ENCODE measurements at regions not wholly inside any gene's neighbourhood (a gene's known extent, or its start where the extent isn't known, plus 50 kb on each side); places are given as distances from the start of the nearest gene placed in this dataset.

DNA sequence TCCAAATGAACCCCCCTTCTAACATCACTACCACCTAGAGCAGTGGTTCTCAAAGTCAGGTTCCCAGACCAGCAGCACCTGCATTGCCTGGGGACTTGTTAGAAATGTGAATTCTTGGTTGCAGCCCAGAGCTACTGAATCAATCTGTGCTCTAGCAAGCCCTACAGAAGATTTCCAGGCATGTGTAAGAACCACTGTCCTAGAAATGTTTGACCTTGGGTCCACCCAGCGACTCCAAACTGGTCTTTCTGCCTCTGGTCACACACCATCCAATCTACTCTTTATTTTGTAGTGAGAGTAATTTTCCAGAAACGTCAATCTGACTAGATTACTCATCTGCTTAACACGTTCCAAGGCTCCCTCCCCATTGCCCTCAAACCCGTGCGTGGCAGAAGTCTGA lies 169.9 kb downstream of the HAPSTR1 start:
- no peak overlapping the region for H3K27ac ChIP-seq
- TF ChIP-seq, protein P1, sequence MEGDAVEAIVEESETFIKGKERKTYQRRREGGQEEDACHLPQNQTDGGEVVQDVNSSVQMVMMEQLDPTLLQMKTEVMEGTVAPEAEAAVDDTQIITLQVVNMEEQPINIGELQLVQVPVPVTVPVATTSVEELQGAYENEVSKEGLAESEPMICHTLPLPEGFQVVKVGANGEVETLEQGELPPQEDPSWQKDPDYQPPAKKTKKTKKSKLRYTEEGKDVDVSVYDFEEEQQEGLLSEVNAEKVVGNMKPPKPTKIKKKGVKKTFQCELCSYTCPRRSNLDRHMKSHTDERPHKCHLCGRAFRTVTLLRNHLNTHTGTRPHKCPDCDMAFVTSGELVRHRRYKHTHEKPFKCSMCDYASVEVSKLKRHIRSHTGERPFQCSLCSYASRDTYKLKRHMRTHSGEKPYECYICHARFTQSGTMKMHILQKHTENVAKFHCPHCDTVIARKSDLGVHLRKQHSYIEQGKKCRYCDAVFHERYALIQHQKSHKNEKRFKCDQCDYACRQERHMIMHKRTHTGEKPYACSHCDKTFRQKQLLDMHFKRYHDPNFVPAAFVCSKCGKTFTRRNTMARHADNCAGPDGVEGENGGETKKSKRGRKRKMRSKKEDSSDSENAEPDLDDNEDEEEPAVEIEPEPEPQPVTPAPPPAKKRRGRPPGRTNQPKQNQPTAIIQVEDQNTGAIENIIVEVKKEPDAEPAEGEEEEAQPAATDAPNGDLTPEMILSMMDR (conservative IDR thresholded peaks at IDR 0.05; ENCODE audit: low read depth) = no peak
- CTCF ChIA-PET = no interaction called here
- DNase-seq (ENCODE audit: low spot score) = no peak
- POLR2A ChIA-PET (ENCODE audit: low non-redundant PET) = no interaction called here

DNA sequence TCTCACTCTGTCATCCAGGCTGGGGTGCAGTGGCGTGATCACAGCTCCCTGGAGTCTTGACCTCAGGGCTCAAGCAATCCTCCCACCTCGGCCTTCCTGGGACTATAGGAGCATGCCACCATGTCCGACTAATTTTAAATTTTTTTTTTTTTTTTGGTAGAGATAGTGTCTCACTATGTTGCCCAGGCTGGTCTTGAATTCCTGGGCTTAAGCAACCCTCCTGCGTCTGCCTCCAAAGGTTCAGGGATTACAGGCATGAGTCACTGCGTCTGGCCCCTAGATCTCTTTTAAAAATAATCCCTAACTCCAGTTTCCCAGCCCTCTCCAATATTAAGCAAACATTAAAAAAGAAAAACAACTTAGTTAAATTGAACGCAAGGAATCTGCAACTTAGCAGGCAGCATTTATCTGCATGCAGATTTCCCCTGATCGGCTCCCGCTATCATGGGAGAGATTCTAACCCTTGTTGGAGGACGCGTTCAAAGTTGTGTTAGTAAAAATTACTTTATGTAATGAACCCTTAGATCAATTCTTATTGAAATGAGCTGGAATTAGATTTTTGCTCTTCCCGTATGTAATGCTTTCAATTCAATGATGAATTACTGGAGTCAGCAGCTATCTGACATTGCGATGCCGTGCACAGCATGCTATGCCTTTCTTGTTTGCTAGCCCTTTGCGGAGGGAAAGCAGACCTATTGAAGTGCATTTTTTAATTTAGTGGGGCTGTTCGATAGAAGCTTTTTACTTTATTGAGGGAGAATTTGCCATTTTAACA lies 171.7 kb downstream of the HAPSTR1 start:
- POLR2A ChIA-PET (ENCODE audit: low non-redundant PET) = no interaction called here
- CTCF ChIA-PET = no interaction called here
- H3K27ac ChIP-seq = no peak overlapping the region
- TF ChIP-seq, protein P1 (conservative IDR thresholded peaks at IDR 0.05; ENCODE audit: low read depth) = no peak
- DNase-seq (ENCODE audit: low spot score) = no peak

DNA sequence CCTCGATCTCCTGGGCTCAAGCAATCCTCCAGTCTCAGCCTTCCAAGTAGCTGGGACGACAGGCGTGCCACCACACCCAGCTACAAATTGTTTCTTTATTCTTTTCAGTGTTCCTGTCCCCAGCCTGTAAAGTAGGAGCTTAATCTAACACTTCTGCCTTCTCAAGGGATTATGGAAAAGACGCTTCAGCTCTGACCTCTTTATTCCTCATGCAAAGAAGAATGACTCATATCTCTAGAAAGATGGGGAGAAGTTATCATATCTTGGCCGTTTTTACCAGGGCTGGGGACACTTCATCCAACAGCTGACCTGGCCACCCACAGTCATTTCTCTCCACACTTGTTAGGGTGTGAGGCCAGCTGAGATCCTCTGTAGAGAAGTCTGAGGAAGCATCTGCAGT lies 172.6 kb downstream of the HAPSTR1 start:
- ChIA-PET POLR2A (ENCODE audit: low non-redundant PET) (no interaction called here), CTCF (interaction anchor here (0.7 kb wide), 2 partner anchors 203 to 640 kb away, joined by 3 read pairs; no protein-coding TSS in a partner anchor)
- TF ChIP-seq, protein P1 (conservative IDR thresholded peaks at IDR 0.05; ENCODE audit: low read depth) = no peak

DNA sequence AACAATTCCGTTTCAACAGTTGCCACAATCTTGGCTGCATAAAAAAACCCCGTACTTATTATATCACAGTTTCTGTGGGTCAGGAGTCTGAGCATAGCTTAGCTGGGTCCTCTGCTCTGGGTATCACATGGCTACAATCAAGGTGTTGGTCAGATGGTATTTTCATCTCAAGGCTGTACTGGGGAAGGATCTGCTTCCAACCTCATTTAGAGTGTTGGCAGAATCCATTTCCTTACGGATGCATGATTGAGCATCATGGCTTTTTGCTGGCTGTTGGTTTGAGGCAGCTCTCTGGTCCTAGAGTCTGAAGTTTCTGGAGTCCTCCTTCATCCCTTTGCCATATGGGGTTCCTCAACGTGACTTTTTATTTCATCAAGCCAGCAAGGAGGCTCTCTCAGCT lies 177.0 kb downstream of the HAPSTR1 start:
- CTCF ChIA-PET = interaction anchor here (0.6 to 0.7 kb wide), 2 partner anchors 9 to 37 kb away, joined by 3 to 7 read pairs; no protein-coding TSS in a partner anchor
- no peak overlapping the region for H3K27ac ChIP-seq
- TF ChIP-seq, protein P1 (conservative IDR thresholded peaks at IDR 0.05; ENCODE audit: low read depth) = no peak
- POLR2A ChIA-PET (ENCODE audit: low non-redundant PET) = no interaction called here
- no peak for DNase-seq (ENCODE audit: low spot score)

More for the DNA sequence above, 172.6 kb downstream of the HAPSTR1 start:
- no peak overlapping the region for H3K27ac ChIP-seq
- DNase-seq (ENCODE audit: low spot score) = no peak

DNA sequence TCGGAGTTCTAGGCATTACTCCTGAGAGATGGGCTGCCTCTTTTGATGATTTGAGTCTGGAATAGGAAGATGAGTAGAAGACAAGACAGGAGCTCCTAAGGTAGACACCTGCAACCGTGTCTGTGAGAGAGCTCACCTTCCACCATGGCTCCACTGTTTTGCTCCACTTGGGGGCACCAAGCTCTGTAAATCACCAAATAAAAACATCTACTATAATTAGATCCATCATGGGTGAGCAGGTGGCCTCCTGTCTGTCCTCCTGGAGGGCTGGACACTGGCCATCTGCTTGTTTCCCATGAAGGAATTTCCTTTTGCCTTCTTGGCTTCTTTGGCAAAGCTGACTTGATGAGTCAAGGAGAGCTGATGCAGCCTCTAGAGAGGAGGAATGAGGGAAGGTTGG lies 179.0 kb downstream of the HAPSTR1 start:
- CTCF ChIA-PET = no interaction called here
- POLR2A ChIA-PET (ENCODE audit: low non-redundant PET) = no interaction called here

DNA sequence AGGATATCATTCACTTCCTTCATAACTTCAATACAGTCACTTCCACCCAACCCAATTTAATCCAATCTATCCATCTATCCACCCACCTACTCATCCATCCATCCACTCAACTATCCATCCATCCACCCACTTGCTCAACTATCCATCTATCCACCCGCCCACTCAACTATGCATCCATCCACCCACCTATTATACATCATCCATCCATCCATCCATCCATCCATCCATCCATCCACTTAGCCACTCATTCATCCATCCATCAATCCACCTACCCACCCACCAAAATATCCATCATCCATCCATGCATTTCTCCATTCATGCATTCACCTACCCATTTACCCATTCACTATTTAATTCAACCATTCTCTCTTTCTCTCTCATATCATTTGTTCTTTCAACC lies 179.5 kb downstream of the HAPSTR1 start:
- H3K27ac ChIP-seq = no peak overlapping the region
- POLR2A ChIA-PET (ENCODE audit: low non-redundant PET) = no interaction called here
- DNase-seq (ENCODE audit: low spot score) = no peak
- TF ChIP-seq, protein P1 (conservative IDR thresholded peaks at IDR 0.05; ENCODE audit: low read depth) = no peak
- CTCF ChIA-PET = no interaction called here

More for the DNA sequence above, 179.0 kb downstream of the HAPSTR1 start:
- TF ChIP-seq, protein P1 (conservative IDR thresholded peaks at IDR 0.05; ENCODE audit: low read depth) = no peak
- H3K27ac ChIP-seq = no peak overlapping the region
- no peak for DNase-seq (ENCODE audit: low spot score)
